DMS153 (cell line): ENCODE measurements at regions not wholly inside any gene's neighbourhood (a gene's known extent, or its start where the extent isn't known, plus 50 kb on each side); places are given as distances from the start of the nearest gene placed in this dataset.

Experiments used
- DNase-seq: peaks from one replicate; lab custom pipeline; 2025; lab: John Stamatoyannopoulos, UW

DNA sequence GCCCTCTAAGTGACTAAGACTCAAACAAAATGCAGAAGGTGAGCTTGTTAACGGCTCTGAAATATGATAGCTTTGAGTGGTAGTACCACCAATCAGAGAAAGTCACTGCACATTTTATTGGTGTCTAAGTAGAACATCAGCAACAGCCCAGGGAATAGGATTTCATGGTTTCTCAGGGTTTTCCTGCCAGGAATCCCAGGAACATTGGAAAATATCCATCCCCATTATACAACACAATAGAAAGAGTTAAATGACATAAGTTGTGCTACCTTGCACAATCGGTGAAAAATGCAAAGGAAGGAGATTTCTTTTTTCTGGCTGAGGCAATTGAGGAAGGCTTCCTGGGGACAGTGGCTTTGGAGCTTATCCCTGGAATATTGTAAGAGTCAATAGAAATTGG, 283.1 kb downstream of the HLX start:
- no peak for DNase-seq

- no peak for DNase-seq
Observed at GRCh38 chr1:221162939-221163338, 283.7 kb downstream of the HLX start.

DNA sequence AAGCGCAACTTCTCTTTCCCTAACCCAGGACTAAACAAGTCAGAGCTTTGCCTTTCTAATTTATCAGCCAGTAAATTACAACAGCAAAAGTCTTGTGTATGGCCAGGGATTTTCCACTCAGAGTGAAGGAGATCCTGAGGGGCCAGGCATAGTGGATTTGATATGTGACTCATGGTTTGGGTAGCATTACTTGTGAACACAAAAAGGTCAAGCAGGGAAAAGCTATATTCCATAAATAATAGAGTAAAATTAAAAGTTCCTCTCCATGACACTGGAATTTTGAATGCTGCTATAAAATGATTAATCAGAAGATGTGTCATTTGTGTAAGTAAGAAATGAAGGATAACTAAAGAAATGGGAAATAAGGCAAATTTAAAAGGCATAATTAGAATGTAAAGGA, 284.8 kb downstream of the HLX start:
- no peak for DNase-seq

DNA sequence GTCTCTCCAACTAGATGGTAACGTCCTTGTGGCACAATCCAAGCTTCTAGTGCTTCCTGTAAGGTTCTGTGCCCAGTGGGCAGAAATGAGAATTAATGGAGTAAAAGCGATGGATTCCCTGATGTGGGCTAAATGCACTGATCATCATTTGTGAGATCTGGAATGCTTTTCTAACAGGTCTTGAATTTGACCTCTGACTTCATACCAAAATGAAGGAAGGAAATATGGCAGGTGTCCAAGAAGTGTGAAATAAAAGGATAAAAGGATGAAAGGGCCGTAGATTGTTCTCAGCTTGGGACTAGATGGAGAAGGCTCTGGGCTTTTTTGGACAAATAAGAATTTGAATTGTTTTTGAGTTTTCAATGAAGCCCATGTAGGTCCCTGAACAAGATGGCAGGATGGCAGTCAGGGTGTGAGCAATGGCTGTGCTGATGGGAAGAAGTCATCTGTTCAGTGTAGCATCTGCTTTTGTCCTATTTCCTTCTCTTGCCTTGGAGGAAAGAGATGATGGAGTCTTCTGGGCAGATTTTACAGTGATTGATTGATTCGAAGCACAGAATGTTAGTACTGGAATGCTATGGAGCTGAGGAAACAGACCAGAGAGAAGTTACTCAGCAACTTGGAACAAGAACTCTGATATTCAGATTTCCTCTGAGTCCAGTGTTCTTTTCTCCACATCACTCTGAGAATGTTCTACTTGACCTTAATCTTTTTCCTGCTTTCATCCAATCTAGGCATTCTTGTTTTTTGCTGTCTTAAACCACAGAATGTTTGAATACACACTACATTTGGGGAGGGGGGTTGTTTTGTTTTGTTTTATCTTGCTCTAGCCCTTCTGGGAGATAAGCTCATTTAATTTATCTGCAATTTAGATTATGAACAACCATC, 286.0 kb downstream of the HLX start:
- no peak for DNase-seq

DNA sequence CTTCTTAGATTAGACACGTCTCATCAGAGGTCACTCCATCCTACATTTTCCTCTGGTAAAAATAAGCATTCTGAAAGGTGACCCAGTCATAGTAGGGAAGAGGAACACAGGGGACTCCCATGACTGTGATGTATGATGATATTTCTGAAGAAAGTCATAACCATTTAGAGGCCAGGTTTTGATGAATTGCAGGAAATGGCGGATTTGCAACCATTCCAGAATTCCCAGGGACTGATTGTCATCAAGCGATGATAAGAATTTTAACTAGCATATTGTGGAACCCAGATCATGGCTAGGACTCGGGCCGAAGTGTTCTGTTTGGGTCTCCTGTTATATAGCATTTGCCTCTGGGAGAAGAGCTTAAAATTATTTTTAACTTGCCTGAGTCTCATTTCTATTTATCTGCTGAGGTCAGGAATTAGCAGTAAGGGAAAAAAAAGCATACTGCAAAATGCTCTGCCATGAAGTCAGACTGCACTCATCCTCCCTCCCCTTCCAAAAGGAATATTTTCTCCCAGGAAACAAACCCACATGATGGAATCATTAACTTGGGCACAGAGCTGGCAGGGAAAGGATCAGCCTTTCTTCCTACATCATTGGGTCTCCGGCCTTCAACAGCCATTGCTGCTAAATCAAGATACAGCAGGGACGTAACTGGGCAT, 286.7 kb downstream of the HLX start:
- no peak for DNase-seq

- no peak for DNase-seq
Observed at GRCh38 chr1:221166559-221167318, 287.5 kb downstream of the HLX start.

DNA sequence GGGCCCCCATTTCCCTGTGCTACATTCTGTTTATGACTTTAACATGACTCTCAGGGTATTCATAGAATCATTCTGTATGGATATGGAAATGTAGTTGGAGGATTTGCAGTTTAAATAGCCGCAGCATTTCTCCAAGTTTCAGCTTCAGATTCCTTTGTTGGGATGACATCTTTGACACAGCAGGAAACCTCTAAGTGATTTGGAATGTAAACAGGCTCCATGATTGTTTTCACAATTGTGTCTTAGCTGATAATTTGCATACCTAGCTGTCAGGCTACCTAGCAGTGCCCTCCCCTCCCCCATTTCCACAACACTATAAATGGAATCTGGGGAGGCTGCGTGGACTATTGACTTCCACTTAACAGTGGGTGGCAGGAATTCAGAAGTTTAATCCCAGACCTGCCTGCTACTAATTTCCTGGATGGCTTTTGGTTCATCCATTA, 290.2 kb downstream of the HLX start:
- no peak for DNase-seq

- DNase-seq, result no peak
Observed at GRCh38 chr1:221170171-221170570, 290.9 kb downstream of the HLX start.

- DNase-seq, result no peak
Observed at GRCh38 chr1:221171768-221172167, 292.5 kb downstream of the HLX start.

- DNase-seq, result no peak
Observed at GRCh38 chr1:221172841-221173240, 293.6 kb downstream of the HLX start.

- no peak for DNase-seq
Observed at GRCh38 chr1:221174330-221174993, 295.2 kb downstream of the HLX start.

- no peak for DNase-seq
Observed at GRCh38 chr1:221175249-221175648, 296.0 kb downstream of the HLX start.

GRCh38 chr1:221180704-221181368, 301.6 kb downstream of the HLX start:
- DNase-seq, result no peak

- no peak for DNase-seq
Observed at GRCh38 chr1:221182791-221183533, 303.7 kb downstream of the HLX start.

DNA sequence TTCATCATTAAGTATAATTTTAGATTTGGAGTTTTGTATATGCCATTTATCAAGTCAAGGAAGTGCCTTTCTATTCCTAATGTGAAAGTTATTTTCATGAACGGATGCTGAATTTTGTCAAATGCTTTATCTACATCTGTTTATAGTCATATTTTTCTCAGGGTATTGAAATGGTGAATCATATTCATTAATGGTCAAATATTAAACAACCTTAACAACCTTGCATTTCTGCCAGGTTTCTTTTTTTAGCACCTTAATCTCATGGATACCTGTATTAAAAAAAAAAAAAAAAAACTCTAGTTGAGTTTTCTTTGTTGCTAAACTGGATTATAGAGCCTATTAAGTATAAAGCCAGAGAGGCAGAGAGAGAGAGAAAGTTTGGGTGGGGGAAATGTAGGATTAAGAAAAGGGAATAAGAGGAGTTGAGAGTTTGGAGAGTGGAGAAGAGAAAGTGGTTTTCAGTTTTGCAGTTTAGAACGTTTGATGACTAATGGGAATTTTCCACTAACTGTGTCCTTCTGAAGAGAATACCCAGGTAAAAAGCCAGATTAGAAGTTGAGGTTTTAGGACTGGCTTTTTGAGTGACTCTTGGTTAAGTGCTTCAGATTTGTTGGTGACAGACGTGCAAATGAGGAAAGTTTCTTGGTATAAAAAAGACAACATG, 305.0 kb downstream of the HLX start:
- no peak for DNase-seq

DNA sequence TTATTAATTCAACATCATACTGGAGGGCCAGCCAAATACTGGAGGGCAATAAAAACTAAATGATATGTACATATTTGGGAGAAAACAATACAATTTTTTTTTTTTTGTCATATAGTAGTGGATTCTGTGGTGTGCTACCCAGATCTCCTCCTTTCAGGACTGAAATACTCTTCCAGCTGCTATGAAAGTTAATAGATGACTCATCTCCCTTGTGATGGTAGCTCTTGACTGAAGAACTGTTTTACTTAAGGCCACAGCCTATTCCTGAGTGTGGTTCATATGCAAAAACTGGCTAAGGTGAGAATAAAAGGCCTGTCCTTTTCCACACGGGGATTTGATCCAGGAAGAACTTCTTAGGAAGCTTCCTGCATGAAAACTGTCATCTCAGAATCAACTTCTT, 307.9 kb downstream of the HLX start:
- DNase-seq, result no peak

DNA sequence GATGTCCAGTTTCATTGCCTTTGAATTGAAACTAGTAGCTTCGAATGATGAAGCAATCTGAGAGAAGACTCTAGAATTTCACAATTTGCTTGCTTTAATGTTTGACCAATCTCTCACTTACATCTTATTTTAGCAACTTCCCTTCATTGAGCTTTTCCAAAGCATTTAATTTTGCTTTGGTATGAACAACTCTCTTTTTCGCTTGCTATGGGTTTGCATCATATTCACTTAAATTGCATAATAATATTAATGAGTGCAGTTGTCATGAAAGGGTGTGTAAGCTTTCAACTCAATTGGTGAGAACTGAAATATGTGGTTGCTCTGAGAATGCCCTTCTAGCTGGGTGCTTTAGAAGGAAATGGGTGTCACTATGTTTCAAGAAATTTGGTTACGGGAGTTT, 309.2 kb downstream of the HLX start:
- DNase-seq, result no peak

- DNase-seq, result no peak
Observed at GRCh38 chr1:221190249-221190648, 311.0 kb downstream of the HLX start.

GRCh38 chr1:221192055-221192454, 312.8 kb downstream of the HLX start:
- no peak for DNase-seq

- no peak for DNase-seq
Observed at GRCh38 chr1:221200464-221200863, 321.2 kb downstream of the HLX start.
